Hepatic stellate cell (primary cell): ENCODE measurements at regions not wholly inside any gene's neighbourhood (a gene's known extent, or its start where the extent isn't known, plus 50 kb on each side); places are given as distances from the start of the nearest gene placed in this dataset.
"Not testable (repeated sequence)": the region's sequence is repeated elsewhere in the genome, so short reads cannot be mapped to it uniquely, and the experiment has no call there.

ENCODE experiments used
- DNase-seq: peaks from one replicate; pipeline ENCODE4 v3.0.0; 2011; ENCODE audit warnings: low spot score

DNA sequence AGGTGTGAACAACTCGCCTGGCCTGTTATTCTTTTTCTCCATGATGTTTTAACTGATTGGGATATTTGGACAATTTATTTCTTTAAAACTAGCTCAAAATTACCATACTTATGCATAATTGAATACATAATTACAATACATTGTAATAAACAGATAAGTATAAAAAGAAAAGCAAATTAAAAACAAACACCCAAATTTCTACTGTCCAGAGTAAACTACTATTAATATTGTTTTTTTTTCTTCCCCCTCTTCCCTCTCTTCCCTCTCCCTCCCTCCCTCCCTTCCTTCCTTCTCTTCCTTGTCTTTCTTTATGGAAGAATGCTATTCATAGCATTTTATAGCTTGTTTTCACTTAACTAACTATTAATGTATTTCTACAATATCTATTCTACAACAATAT, 117.7 kb upstream of the IVNS1ABP start:
- DNase-seq: no peak

DNA sequence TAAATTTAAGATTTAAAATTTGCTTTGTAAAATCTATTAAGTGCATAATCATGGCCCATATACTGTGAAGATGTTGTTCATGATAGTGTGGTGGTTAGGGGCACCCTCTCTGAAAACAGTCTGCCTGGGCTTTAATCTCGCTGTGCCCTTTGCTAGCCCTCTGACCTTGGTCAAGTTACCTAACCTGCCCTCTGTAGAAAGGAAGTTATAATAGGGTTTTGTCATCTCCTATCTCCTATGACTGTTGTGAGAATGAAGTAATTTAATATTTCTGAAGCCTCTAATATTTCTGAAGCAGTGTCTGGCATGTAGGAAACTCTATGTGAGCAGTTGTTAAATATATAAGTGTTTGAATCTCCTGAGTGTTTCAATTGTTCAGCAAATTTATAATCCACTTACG, 116.6 kb upstream of the IVNS1ABP start:
- no peak for DNase-seq

DNA sequence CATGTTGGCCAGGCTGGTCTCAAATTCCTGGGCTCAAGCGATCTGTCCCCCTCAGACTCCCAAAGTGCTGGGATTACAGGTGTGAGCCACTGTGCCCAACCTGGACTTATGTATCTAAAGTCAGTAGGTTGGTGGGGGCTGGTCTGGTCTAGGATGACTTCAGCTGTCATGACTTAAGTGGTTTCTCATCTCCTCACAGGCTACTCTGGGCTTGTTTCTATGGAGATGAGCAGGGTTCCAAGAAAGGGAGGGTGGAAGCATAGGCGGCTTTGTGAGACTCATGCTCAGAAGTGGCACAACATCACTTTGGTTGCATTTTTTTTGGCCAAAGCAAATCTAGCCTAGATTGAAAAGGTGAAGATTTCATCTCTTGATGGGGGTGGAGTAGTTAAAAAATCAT, 115.9 kb upstream of the IVNS1ABP start:
- DNase-seq: no peak

DNA sequence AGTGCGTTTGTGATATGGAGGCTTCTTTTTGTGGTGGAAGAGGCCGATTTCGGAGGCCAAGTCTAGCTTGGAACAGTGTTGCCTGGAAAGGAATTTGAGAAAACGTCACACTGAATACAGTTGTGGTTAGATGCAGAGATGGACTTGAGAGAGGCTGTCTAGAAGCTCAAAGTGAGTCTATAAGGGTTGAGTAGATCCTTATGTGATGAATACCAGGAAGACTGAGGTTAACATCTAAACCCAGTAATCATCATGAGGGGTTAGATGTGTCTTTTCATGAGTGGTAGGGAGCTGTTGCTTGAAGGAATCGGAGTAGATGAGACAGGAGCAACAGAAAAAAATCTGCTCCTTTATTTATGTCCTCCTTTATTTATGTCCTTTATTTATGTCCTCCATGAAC, 114.6 kb upstream of the IVNS1ABP start:
- DNase-seq: no peak

DNA sequence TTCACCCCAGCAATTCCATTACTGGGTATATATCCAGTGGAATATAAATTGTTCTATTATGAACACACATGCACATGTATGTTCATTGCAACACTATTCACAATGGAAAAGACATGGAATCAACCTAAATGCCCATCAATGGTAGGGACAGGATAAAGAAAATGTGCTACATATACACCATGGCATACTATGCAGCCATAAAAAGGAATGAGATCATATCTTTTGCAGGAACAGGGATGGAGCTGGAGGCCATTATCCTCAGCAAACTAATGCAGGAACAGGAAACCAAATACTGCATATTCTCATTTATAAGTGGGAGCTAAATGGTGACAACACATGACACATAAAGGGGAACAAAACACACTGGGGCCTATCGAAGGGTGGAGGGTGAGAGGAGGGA, 112.6 kb upstream of the IVNS1ABP start:
- DNase-seq: not testable (repeated sequence)

DNA sequence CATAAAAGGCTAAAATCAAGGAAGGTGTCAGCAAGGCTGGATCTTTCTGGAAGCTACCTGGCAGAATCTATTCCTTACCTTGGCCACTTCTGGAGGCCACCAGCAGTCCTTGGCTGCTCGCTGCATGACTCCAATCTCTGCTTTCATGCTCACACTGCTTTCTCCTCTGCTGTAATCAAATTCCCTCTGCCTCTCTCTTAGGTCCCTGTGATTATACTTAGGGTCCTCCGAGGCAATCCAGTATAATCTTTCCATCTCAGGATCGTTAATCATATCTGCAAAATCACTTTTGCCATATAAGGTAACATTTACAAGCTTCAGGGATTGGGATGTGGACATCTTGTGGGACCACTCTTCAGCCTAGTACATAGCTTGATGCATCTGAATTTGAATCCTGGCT, 110.7 kb upstream of the IVNS1ABP start:
- DNase-seq: no peak

DNA sequence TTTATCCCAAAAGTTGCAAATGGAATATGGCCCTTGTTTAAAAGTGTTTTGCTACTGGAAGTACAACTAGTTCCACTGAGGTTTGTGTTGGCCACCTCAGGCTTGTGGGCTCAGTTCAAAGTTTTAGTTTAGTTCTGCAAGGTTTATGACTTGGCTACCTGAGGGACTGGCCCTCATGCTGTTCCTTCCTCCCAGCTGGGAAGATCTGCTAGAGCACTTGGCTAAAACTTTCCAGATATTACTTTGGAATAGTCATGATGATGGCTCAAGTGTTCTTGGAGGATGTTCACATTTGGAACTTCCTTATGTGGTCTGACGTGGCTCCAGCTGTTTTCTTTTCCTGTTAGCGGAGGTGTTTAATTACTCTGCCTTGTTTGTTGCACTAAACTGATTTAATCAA, 110.2 kb upstream of the IVNS1ABP start:
- no peak for DNase-seq

DNA sequence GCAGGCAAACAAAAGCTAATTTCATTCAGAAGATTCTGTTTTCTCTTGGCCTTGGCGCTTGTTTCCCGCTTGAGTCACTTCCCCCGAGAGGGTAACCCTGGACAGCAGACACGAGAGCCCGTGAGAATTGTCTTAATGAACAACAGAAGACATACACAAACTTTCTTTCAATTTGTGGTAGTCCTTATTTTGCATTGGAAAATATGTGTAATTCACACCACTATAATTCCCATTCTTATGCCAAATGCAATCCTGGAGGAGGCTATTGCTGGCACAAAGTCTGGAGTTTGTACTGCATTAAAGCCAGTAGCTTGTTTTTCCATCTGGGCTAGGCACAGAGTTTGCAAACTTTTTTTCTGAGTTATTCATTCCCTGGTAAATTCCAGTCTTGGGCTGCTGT, 109.8 kb upstream of the IVNS1ABP start:
- no peak for DNase-seq

DNA sequence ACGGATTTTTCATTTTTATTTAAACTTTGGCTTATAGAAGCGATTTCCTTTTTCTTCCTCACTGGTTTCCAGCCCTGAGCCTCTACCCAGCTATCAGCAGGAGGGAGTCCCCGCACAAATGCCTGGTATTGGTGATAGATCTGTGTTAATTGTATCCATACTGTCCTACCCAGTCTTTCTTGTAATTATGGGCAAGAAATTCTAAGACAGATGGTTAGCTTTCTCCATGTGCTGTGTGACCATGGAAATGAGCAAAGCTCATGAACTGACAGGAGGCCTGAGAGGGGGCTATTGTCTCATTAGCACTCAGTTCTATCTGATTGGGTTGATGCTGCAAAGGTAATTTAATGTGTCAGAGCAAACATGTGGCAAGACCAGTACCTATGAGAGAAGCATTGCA, 108.1 kb upstream of the IVNS1ABP start:
- DNase-seq: no peak

DNA sequence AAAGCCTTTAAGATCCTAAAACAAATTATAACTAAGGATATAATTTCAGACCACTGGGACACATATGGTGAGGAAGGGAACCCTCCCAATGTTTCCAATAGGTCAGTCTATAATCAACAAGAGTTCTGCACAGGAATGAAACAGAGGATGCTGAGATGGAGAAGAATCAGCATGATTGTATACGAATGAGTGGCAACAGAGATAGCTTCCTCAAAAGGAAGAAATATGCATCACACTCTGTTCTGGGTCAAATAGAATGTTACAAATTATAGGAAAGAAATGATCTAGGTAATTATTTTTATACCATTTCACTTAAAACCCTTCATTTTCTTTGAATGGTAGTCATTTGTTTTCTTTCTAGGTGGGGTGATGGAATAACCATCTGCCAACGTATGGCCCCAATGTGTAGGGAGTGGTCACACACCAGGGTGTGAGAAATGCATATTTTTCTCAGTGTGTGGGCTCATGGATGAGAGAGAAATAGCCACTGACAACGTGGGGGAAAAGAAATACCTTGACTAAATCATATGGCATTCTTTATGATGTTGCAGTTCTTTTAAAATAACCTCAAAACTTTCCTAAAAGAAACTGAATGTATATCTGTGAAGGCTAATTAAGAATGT, 104.6 kb upstream of the IVNS1ABP start:
- no peak for DNase-seq

DNA sequence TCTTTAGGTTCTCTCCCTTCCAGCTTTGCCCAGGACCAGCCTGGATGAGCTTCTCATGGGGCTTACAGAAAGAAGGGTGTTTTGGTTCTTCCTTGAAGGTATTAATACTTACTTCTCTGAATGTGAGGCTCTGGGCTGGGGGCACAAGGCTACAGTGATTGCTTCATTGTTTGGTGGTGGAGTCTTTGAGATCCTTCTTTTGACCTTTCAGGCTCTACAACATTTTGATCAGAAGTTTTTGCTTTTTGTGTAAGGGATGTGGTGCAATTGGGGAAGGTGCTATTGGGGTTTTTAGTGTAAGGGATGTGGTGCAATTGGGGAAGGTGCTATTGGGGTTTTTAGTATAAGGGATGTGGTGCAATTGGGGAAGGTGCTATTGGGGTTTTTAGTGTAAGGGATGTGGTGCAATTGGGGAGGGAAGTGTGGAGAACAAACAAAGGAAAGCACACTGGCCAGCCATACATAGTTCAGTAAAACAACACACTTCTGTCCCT, 103.6 kb upstream of the IVNS1ABP start:
- DNase-seq: no peak

DNA sequence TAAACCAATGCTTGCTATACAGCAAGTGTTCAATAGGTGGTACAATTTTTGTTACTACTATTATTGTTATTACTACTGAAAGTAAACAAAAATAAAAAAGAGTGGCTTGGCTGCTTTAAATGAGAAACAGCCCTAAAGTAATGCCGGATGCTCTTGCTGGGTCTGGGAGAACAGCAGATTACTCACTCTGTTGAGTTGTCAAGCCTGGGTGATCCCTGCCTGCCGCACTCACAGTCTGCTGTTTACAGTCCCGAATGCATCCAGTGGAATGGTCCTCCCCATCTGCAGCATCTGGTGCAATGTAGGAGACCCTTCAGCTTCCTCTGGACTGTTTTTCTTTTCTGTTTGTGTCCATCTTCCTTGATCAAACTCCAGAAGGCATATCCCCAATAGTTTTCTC, 102.7 kb upstream of the IVNS1ABP start:
- no peak for DNase-seq

DNA sequence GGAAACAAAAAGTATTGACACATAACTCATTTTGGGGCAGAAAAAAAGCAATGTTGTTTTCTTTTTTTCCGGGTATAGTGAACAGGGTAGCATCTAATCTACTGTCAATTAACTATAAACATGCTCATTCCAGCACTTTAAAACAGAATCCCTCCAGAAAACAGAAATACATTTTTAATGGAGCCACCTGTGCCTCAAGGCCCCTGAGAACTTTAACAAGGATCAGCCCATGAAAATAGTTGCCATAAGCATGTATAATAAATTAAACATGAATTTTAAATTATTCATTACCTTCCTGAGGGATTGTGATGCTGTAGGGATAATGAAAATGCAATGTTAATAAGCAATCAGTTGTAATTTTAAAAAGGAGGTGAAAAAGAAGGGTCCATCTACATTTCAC, 101.4 kb upstream of the IVNS1ABP start:
- no peak for DNase-seq

DNA sequence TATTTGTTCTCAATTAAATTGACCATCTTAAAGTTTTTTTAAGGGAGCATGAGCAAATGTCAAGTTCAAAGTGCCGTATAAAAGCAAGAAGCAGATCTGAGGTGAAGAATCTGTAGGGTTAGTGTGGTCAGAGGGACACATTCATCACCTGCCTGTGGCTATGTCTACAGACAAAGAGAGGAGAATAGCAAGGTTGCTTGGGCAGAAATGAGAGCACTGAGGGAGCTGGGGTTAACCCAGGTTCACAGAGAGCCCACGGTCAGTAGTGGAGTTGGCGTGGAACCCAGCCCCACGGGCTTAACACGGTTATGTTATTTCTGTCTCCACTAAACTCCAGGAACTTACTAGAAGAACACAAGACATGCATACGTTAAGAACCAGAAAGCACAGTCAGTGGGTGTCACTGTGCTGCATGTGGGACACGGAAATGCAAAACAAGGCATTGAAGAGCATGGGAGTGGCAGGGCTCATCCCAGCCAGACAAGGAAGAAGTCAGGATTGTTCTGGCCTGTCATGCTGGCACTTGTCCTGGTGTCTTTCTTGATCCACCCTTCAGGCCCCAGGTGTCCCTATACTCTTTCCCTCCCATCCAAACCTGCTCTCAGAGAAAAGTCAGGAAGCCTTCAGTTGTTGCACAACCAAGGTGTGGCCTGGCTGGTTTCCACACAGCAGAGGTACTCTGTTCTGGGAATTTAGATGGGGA, 95.5 kb upstream of the IVNS1ABP start:
- DNase-seq: no peak

DNA sequence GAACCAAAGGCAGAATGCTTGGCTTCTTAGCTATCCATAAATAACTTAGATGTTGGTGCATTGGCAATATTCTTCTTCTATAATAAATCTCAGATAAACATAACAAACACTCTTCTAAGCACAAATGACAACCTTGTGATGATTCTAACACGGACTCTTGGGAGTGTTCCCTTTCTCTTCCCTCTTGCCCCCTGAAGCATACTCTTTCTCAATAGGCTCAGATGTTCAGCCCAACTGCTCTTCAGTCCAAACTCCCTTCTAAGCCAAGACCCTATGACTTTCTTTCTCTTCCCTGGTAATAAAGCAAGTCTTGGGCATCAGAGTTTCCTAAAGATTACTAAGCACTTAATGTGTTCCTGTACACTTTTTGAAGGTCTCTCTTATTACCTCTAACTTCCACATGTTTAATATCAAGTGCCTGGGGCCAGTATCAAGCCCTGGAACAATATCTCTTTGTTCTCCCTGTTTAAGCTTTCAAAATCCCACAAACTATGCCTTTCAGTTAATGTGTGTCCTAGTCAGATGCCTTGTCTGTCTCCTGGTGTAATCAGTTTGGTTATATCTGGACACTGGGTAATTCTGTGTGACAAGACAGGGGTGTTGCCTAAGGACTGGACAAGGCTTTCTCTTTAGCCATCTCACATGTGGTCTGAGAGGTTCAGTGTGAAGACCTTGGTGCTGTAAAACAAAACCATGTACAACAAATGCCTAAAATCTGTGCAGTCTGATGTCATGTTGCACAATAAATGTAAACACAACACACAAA, 92.9 kb upstream of the IVNS1ABP start:
- DNase-seq: no peak

DNA sequence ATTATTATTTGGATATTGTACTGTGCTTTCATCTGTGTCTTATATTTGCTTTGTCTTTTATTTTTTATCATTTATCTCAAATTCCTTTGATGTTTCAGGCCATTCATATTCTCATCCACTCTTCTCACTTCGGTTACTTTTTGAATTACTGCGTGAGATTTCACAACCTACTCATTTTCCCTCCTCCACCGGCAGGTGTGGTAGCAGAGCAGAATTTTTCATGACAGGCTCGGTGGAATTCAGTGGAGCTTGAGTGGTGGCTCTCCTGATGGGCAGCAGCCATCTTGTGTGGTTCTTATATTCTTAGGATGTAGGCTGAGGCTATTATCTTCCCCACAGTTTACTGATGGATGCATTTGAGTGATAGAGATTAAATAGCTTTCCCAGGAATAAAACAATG, 92.3 kb upstream of the IVNS1ABP start:
- no peak for DNase-seq

DNA sequence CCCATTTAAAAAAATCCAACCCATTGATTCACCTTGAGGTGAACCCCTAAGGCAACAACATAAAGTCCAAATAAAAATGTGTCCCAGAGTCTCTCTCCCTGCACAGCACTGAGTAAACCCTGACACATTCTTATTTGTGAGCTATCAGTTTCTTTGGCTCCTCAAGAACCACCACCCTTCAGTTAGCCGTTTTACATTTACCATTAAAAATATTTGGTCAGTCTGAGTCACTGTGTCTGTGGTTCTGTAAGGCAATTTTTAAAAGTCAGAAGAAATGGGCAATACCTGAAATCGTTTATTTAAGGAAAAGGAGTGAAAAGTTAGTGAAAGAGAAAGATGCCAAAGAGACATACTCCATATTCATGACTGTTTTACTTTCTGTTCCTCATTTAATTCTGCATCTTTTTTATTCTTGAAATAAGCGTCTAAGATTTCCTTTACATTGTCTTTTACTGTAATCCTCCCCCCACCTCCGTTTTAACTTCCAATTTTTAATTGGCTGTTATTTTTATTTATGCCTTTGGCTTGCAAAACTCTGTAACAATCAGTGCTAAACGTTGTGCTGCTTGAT, 91.7 kb upstream of the IVNS1ABP start:
- DNase-seq: no peak

DNA sequence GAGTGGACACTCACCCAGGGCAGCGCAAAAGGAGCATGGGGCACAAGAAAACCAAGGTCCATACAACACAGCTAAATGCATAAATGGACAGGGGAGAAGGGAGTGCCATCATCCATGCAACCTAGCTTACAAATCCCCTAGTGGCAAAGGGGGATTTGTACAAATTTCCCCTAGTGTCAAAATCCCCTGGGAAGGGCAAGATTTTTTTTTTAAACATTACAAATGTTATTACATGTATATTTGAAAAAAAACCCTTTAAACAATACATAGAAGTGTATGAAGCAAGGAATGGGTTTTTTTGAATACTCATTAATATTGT, 89.6 kb upstream of the IVNS1ABP start:
- DNase-seq: no peak

DNA sequence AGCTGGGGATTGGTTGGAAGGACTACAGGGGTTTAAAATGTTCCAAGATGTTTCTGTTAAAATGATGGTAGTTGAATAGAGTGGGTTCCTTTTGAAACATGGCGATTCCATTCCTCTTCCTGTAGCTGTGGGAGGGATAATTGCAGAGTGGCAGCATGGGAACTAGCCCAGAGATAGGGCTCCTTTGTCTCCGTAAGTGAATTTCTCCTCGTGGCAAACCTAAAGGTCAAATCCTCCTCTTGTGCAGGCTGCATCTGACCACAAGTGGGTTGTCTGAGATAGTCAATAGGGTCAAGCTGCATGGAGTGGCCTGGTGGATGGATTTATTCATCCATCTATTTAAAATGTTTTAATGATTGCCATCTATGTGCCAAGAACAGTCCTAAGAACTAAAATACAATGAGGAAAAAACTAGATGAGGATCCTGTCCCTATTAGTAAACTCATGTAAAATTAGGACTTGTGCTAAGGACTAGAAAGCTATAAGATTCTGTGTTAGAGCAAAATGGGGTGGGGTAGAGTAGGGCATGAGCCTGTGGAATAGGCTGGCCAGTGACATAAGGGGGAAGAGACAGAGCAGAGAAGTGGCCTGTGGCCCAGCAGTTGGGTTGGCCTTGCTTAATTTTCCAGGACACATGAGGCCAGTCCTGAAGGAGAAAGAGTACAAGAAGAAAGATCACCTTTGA, 89.1 kb upstream of the IVNS1ABP start:
- no peak for DNase-seq

DNA sequence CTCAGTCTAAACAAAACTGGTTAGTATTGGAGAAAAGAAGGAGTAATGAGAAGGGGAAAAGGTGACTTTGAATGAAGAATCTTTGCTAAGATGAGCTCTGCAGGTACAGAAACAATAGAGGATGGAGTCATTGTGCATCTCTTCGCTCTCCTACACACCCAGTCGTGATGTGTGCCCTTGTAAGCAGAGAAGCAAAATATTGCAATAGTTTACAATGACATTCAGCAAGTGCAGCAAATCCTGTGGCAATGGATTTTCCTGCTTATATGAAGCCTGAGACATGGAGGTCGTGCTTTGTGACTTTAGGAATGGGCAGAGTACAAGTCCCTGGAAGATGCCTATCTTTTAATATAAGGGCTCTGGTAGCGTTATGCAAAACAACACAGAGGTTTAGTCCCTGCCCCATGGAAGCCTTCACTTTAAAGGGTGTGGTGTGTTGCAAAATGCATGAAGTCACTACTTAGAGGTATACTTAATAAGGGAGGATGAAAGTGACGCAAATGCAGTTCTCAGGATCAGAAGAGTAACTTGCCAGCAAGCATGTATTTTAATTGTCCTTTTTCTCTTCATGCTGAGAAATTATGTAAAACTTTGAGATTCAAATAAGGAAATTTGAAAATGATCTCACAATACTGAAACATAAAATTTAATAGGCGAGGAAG, 88.0 kb upstream of the IVNS1ABP start:
- no peak for DNase-seq

DNA sequence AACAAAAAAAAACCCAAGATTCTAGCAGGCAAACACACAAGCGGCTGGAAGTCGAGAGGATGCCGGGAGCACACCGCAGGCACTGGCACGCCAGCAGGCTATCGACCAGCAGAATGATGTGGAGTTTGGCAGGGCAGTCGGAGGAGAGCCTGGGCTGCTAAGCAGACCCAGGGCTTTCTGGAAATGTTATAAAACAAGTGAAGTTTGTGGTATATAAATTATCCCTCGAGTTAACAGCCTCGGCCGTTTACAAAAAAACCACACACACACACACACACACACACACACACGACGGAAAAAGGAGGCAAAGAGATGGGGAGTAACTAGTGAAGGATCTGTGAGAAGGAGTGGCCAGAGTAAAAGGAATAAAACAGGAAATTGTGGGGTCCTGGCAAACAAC, 87.2 kb upstream of the IVNS1ABP start:
- DNase-seq: peak; percentile 21

DNA sequence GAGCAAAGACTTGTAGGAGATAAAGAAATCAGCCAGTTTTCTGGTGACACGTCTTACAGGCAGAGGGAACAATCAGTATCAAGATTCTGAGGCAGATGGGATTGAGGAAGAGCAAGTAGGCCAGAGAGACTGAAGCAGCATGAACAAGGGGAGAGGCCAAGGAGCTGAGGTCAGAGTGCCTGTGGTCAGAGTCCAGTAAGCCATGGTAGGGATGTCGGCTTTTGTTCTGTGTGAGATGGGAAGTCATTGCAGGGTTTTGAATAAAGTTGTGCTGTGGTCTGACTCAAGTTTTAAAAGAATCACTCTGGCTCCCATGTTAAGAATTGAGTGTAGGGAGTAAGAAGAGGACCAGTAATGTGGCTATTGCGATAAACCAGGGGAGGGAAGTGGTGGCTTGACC, 85.9 kb upstream of the IVNS1ABP start:
- no peak for DNase-seq
